Mesenchymal stem cell (in vitro differentiated cells and primary cell): ENCODE measurements at regions not wholly inside any gene's neighbourhood (a gene's known extent, or its start where the extent isn't known, plus 50 kb on each side); places are given as distances from the start of the nearest gene placed in this dataset.

Experiments
- DNase-seq: peaks from one replicate; pipeline ENCODE4 v3.0.0-alpha.2; 2013
- H2AFZ ChIP-seq: one replicate; pipeline ENCODE4 v1.6.1; 2013; ENCODE audit warnings: low read depth, mild to moderate bottlenecking, control low read depth, inconsistent platforms, low read length, moderate library complexity
- H2AK5ac ChIP-seq: 2 replicates; pipeline ENCODE4 v1.6.1; 2013; ENCODE audit warnings: low read length, moderate library complexity, mild to moderate bottlenecking, inconsistent platforms; ENCODE audit not compliant: severe bottlenecking
- H2BK120ac ChIP-seq: one replicate; pipeline ENCODE4 v1.6.1; 2013; ENCODE audit warnings: low read depth, mild to moderate bottlenecking, inconsistent platforms, low read length, moderate library complexity
- H2BK12ac ChIP-seq, 2 experiments: one replicate each; pipeline ENCODE4 v1.6.1; 2013; ENCODE audit warnings: inconsistent platforms in 2 of 2, low read length in 2 of 2, mild to moderate bottlenecking in 2 of 2, moderate library complexity in 2 of 2, control low read depth in 1 of 2
- H2BK15ac ChIP-seq: one replicate; pipeline ENCODE4 v1.6.1; 2013; ENCODE audit warnings: mild to moderate bottlenecking, low read depth, inconsistent platforms; ENCODE audit not compliant: poor library complexity, severe bottlenecking
- H2BK5ac ChIP-seq: 2 replicates; pipeline ENCODE4 v1.6.1; 2013; ENCODE audit warnings: low read depth, mild to moderate bottlenecking, low read length, control low read depth, inconsistent platforms; ENCODE audit not compliant: poor library complexity, severe bottlenecking
- H3K14ac ChIP-seq, 2 experiments: one replicate each; pipeline ENCODE4 v1.6.1; 2013; ENCODE audit warnings: inconsistent platforms in 2 of 2, low read length in 2 of 2, control low read depth in 1 of 2, mild to moderate bottlenecking in 1 of 2, moderate library complexity in 1 of 2
- H3K18ac ChIP-seq, 2 experiments: one replicate each; pipeline ENCODE4 v1.6.1; 2013; ENCODE audit warnings: inconsistent platforms in 2 of 2, low read length in 2 of 2, control low read depth in 1 of 2, low read depth in 1 of 2, mild to moderate bottlenecking in 1 of 2
- H3K23ac ChIP-seq, 2 experiments: one replicate each; pipeline ENCODE4 v1.6.1; 2013; ENCODE audit warnings: inconsistent platforms in 2 of 2, low read length in 2 of 2, mild to moderate bottlenecking in 2 of 2, moderate library complexity in 2 of 2, control low read depth in 1 of 2
- H3K27ac ChIP-seq: 2 replicates; pipeline ENCODE4 v1.5.1; 2013; ENCODE audit warnings: mild to moderate bottlenecking, moderate library complexity, low read length, control low read depth, inconsistent platforms; ENCODE audit not compliant: poor library complexity, severe bottlenecking
- H3K27me3 ChIP-seq, 2 experiments: 2 replicates each; pipeline versions ENCODE4 v1.6.1 to v1.7.0; 2013; ENCODE audit warnings: low read length in 2 of 2, mild to moderate bottlenecking in 2 of 2, moderate library complexity in 2 of 2, control low read depth in 1 of 2, inconsistent platforms in 1 of 2; ENCODE audit not compliant: control insufficient read depth in 1 of 2, insufficient read depth in 1 of 2
- H3K36me3 ChIP-seq, 2 experiments: 2 replicates each; pipeline versions ENCODE4 v1.6.1 to v1.7.0; 2013; ENCODE audit warnings: low read length in 2 of 2, control low read depth in 1 of 2, inconsistent platforms in 1 of 2, low read depth in 1 of 2, mild to moderate bottlenecking in 1 of 2; ENCODE audit not compliant: insufficient read depth in 2 of 2, control insufficient read depth in 1 of 2
- H3K4ac ChIP-seq, 2 experiments: one replicate each; pipeline ENCODE4 v1.6.1; 2013; ENCODE audit warnings: inconsistent platforms in 2 of 2, low read length in 2 of 2, mild to moderate bottlenecking in 2 of 2, moderate library complexity in 2 of 2, control low read depth in 1 of 2, low read depth in 1 of 2
- H3K4me1 ChIP-seq: 2 replicates; pipeline ENCODE4 v1.6.1; 2013; ENCODE audit warnings: low read depth, low read length, control low read depth; ENCODE audit not compliant: control insufficient read depth, insufficient read depth
- H3K4me2 ChIP-seq: 2 replicates; pipeline ENCODE4 v1.6.1; 2013; ENCODE audit warnings: low read length, mild to moderate bottlenecking, inconsistent platforms; ENCODE audit not compliant: poor library complexity, severe bottlenecking
- H3K4me3 ChIP-seq, 2 experiments: 2 replicates each; pipeline versions ENCODE4 v1.5.1 to v1.7.0; 2013; ENCODE audit warnings: low read length in 2 of 2, mild to moderate bottlenecking in 2 of 2, control low read depth in 1 of 2, low read depth in 1 of 2; ENCODE audit not compliant: insufficient read depth in 1 of 2
- H3K79me1 ChIP-seq: replicated peaks from 2 replicates; pipeline ENCODE4 v1.6.1; 2013; ENCODE audit warnings: mild to moderate bottlenecking, control low read depth, low read length, inconsistent platforms; ENCODE audit not compliant: poor library complexity, severe bottlenecking
- H3K9ac ChIP-seq: 2 replicates; pipeline ENCODE4 v1.7.0; 2013; ENCODE audit warnings: mild to moderate bottlenecking, low read length, moderate library complexity
- H3K9me3 ChIP-seq: 2 replicates; pipeline ENCODE4 v1.7.0; 2013; ENCODE audit warnings: mild to moderate bottlenecking, low read length; ENCODE audit not compliant: control insufficient read depth
- H4K8ac ChIP-seq: one replicate; pipeline ENCODE4 v1.6.1; 2013; ENCODE audit warnings: inconsistent platforms, mild to moderate bottlenecking, low read length, moderate library complexity
- H4K91ac ChIP-seq: one replicate; pipeline ENCODE4 v1.6.1; 2013; ENCODE audit warnings: mild to moderate bottlenecking, low read length, inconsistent platforms
- WGBS: methylation state at CpG from one replicate; pipeline ENCODE4 v1.1.7; 2013; ENCODE audit warnings: mixed read lengths; 5-methylcytosine and 5-hydroxymethylcytosine counted together

GRCh38 chr3:159147813-159148212 is 346.0 kb downstream of the MFSD1 start:
- Histone ChIP-seq H2BK15ac (no peak overlapping the region), H4K91ac (no peak overlapping the region), H3K23ac (no peak overlapping the region), H3K4me3 (no peak overlapping the region), H3K4me2 (no peak overlapping the region), H3K27me3 (no peaks in the 10 kb centered on the region), H2AK5ac (no peak overlapping the region), H2BK120ac (no peak overlapping the region), H3K18ac (no peak overlapping the region), H2BK12ac (no peak overlapping the region), H3K36me3 (no peaks in the 10 kb centered on the region), H3K9me3 (no peaks in the 10 kb centered on the region), H3K79me1 (no peaks in the 10 kb centered on the region), H3K4me1 (no peaks in the 10 kb centered on the region), H3K4ac (no peak overlapping the region), H2BK5ac (no peak overlapping the region), H4K8ac (no peak overlapping the region), H3K14ac (no peak overlapping the region), H2AFZ (no peak overlapping the region), H3K9ac (no peak overlapping the region), H3K27ac (no peak overlapping the region)
- 100% methylated on average over 2 of the region's 4 CpGs for WGBS
- no peak for DNase-seq

- Histone ChIP-seq H3K27me3 (no peaks in the 10 kb centered on the region), H4K91ac (no peak overlapping the region), H2AK5ac (no peak overlapping the region), H2BK15ac (no peak overlapping the region), H3K4ac (no peak overlapping the region), H2BK120ac (no peak overlapping the region), H3K14ac (no peak overlapping the region), H4K8ac (no peak overlapping the region), H3K4me1 (no peaks in the 10 kb centered on the region), H2AFZ (no peak overlapping the region), H3K79me1 (no peaks in the 10 kb centered on the region), H3K4me2 (no peak overlapping the region), H2BK12ac (no peak overlapping the region), H3K23ac (no peak overlapping the region), H3K27ac (no peak overlapping the region), H3K9me3 (no peaks in the 10 kb centered on the region), H3K4me3 (no peak overlapping the region), H2BK5ac (no peak overlapping the region), H3K36me3 (no peaks in the 10 kb centered on the region), H3K9ac (no peak overlapping the region), H3K18ac (no peak overlapping the region)
- no peak for DNase-seq
- no CpG with 5 or more reads among the region's 1 CpG for WGBS
Observed at GRCh38 chr3:159148466-159148865, 346.6 kb downstream of the MFSD1 start.

- Histone ChIP-seq H3K18ac (no peak overlapping the region), H3K4me2 (no peak overlapping the region), H2AK5ac (no peak overlapping the region), H2BK15ac (no peak overlapping the region), H4K8ac (no peak overlapping the region), H3K14ac (no peak overlapping the region), H3K4me3 (no peak overlapping the region), H2BK120ac (no peak overlapping the region), H3K4me1 (no peaks in the 10 kb centered on the region), H2BK5ac (no peak overlapping the region), H3K9me3 (no peaks in the 10 kb centered on the region), H4K91ac (no peak overlapping the region), H3K4ac (no peak overlapping the region), H3K79me1 (no peaks in the 10 kb centered on the region), H3K27ac (no peak overlapping the region), H3K23ac (no peak overlapping the region), H3K36me3 (no peaks in the 10 kb centered on the region), H2BK12ac (no peak overlapping the region), H3K27me3 (no peaks in the 10 kb centered on the region), H3K9ac (no peak overlapping the region), H2AFZ (no peak overlapping the region)
- WGBS: 91% methylated on average over 7 of the region's 7 CpGs
- no peak for DNase-seq
Observed at GRCh38 chr3:159149131-159149530, 347.3 kb downstream of the MFSD1 start.

GRCh38 chr3:159149633-159150032 is 347.8 kb downstream of the MFSD1 start:
- no peak overlapping the region for H2AK5ac ChIP-seq
- no peak overlapping the region for H3K14ac ChIP-seq
- H3K27me3 ChIP-seq: no peaks in the 10 kb centered on the region
- H2BK12ac ChIP-seq: no peak overlapping the region
- H3K9me3 ChIP-seq: no peaks in the 10 kb centered on the region
- H3K36me3 ChIP-seq: no peaks in the 10 kb centered on the region
- H3K79me1 ChIP-seq: no peaks in the 10 kb centered on the region
- DNase-seq: no peak
- H3K4me2 ChIP-seq: no peak overlapping the region
- H4K8ac ChIP-seq: no peak overlapping the region
- H2AFZ ChIP-seq: no peak overlapping the region
- H2BK5ac ChIP-seq: no peak overlapping the region
- no peak overlapping the region for H3K9ac ChIP-seq
- no peak overlapping the region for H3K27ac ChIP-seq
- no peak overlapping the region for H3K18ac ChIP-seq
- no peak overlapping the region for H2BK120ac ChIP-seq
- H3K4me1 ChIP-seq: no peaks in the 10 kb centered on the region
- 96% methylated on average over 1 of the region's 1 CpG for WGBS
- H4K91ac ChIP-seq: no peak overlapping the region
- H3K4me3 ChIP-seq: no peak overlapping the region
- no peak overlapping the region for H3K23ac ChIP-seq
- H2BK15ac ChIP-seq: no peak overlapping the region
- H3K4ac ChIP-seq: no peak overlapping the region
